DMS53 treated with DMSO at 0.1 percent for 48 hours (cell line): ENCODE measurements at regions not wholly inside any gene's neighbourhood (a gene's known extent, or its start where the extent isn't known, plus 50 kb on each side); places are given as distances from the start of the nearest gene placed in this dataset.

Experiments used
- DNase-seq: peaks from one replicate; lab custom pipeline; 2025; ENCODE audit not compliant: unreplicated experiment; lab: John Stamatoyannopoulos, UW

DNA sequence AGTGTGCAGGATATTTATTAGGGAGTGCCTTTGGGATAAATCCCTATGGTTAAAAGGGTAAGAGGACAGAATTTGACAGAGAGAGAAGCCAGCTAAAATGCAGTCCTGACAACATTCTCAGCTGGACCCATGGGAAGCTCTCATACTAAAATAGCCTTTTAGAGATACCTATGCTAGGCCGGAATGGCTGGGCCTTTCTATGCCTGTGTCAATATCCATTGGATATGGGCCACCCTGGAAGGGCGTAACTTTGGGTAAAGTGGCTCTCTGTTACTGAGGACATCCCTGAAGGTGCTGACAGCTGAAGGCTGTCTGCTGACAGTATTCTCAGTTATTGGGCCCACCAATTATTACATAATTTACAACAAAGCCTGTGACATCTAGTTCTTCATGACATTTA lies 613.0 kb upstream of the B3GALT2 start:
- DNase-seq: no peak

GRCh38 chr1:193794239-193794638 lies 607.8 kb upstream of the B3GALT2 start:
- no peak for DNase-seq

GRCh38 chr1:193791746-193792145 lies 605.3 kb upstream of the B3GALT2 start:
- no peak for DNase-seq

DNA sequence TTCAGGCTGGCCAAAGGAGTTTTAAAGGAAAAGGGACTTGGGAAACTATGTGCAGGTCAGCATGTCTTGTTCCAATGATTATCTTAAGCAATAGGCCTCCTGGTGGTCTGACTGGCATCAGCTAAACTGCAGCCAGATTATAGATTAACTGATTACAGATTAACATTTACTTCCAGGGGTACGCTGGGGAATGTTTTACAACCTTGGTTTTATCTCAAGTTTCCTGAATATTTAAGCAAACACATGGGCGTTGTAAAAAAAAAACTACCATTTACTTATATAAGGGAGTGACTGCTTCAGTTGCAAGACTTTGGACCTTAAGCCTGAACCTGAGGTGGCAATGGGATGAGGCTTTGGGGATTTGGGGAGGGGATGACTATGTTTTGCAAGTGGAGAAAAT lies 600.6 kb upstream of the B3GALT2 start:
- no peak for DNase-seq

- DNase-seq: no peak
Measured at GRCh38 chr1:193785850-193786420, 599.5 kb upstream of the B3GALT2 start.

- no peak for DNase-seq
Measured at GRCh38 chr1:193774536-193775323, 588.3 kb upstream of the B3GALT2 start.

- no peak for DNase-seq
Measured at GRCh38 chr1:193771596-193771995, 585.2 kb upstream of the B3GALT2 start.

GRCh38 chr1:193769651-193770050 lies 583.2 kb upstream of the B3GALT2 start:
- no peak for DNase-seq

DNA sequence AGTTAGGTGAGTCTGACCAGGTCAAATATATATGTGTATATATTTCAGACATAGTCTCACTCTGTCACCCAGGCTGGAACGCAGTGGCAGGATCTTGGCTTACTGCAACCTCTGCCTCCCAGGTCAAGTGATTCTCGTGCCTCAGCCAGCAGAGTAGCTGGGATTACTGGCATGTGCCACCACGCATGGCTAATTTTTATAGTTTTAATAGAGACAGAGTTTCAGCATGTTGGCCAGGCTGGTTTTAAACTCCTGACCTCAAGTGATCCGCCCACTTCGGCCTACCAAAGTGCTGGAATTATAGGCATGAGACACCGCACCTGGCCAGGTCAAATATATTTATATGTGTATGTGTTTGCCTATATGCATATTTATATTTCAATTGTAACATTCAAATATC lies 581.5 kb upstream of the B3GALT2 start:
- no peak for DNase-seq

DNA sequence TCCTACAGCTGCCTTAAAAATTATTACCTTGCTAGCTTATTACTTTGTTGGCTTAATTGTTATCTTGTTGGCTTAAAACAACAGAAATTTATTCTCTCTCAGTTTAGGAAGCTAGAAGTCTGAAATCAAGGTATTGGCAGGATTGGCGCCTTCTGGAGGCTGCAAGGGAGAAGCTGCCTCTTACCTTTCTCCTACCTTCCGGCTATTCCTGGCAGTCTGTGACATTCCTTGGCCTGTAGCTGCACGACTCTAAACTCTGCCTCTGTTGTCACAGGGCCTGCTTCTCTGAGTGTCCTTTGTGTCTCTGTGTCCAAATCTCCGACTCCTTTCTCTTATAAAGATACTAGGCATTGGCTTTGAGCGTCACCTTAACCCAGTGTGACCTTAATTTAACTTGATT lies 579.9 kb upstream of the B3GALT2 start:
- no peak for DNase-seq

- DNase-seq: no peak
Measured at GRCh38 chr1:193763266-193763665, 576.9 kb upstream of the B3GALT2 start.

- no peak for DNase-seq
Measured at GRCh38 chr1:193762236-193762635, 575.8 kb upstream of the B3GALT2 start.

GRCh38 chr1:193755441-193755840 lies 569.0 kb upstream of the B3GALT2 start:
- no peak for DNase-seq

DNA sequence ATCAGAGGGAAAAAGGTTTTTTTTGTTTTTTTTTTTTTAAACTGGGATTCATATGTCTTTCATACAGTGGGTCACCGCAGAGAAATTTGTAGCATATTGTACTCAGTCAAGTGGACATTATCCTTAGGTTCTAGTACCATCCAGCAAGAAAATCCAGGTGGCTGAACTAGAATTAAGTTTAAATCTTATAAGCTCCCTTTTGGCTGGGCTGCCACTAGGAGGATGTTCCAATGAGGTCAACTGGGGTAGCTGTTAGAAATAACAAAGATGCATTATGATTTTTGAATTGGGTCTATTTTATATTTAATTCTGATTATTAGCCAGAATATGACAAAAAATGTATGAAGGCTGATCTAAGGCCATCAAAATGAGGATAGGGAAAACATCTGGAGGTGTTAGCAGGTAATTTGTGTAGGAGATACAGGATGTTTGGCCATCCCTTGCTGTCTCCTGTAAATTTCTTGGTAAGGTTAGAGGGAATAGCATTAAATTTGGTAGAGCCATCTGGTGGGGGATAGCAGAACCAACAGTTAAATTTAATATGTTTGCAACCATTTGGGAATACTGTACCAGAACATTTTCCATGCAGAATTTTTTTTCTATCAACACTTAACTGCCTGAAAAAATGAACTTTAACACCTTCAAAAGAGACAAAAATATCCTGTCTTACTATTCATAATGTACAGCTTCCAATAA lies 568.5 kb upstream of the B3GALT2 start:
- DNase-seq: peak; percentile 4

GRCh38 chr1:193754151-193754550 lies 567.7 kb upstream of the B3GALT2 start:
- DNase-seq: no peak

GRCh38 chr1:193753038-193753756 lies 566.8 kb upstream of the B3GALT2 start:
- no peak for DNase-seq

DNA sequence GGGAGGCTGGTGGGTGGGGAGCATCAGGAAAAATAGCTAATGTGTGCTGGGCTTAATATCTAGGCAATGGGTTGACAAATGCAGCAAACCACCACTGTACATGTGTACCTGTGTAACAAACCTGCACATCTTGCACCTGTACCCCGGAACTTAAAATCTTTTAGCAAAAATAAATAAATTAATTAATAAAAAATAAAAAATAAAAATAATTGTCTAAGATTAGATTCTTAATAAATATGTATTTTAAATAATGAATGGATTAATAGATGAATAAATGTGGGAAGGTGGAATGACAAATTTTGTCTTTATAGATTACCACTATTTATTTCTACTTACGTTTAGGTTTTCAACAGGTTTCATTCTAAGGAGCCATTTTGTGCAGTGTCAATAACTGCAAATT lies 563.5 kb upstream of the B3GALT2 start:
- DNase-seq: no peak

DNA sequence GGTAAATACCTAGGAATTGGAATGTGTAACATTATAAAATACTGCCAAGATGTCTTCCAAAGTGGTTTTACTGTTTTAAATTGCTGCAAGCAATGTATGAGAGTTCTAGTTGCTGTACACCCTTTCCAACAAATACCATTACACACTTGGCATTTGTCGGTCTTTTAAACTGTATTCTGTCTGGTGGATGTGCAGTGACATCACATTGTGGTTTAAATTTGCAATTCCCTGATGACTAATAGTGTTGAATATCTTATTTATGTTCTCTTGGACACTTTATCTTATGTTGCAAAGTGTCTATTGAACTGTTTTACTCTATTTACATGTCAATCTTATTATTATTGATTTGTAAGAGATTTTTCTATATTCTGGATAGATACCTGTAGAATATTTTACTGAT lies 561.2 kb upstream of the B3GALT2 start:
- no peak for DNase-seq

- DNase-seq: no peak
Measured at GRCh38 chr1:193741228-193741627, 554.8 kb upstream of the B3GALT2 start.

- DNase-seq: no peak
Measured at GRCh38 chr1:193740762-193741161, 554.3 kb upstream of the B3GALT2 start.

GRCh38 chr1:193736507-193736906 lies 550.1 kb upstream of the B3GALT2 start:
- no peak for DNase-seq

DNA sequence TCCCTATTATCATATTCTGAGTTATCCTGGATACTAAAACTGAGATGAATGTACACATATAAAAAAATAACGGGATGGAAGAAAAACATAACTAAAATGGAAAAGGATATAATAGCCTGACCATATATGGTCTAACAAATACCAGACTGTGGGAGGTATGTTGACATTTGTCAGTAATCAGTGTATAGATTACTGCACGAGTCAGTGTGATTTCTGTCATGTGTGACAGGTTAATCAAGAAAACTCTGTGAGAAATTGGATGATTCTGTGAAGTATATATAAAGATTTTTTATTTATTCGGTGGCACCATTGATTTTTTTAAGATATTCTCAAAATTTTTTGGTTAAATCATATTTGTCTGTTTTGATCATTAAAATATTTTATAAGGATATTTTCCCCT lies 547.3 kb upstream of the B3GALT2 start:
- DNase-seq: no peak
